ENCODE measurements at regions not wholly inside any gene's neighbourhood (a gene's known extent, or its start where the extent isn't known, plus 50 kb on each side); places are given as distances from the start of the nearest gene placed in this dataset.

DNA sequence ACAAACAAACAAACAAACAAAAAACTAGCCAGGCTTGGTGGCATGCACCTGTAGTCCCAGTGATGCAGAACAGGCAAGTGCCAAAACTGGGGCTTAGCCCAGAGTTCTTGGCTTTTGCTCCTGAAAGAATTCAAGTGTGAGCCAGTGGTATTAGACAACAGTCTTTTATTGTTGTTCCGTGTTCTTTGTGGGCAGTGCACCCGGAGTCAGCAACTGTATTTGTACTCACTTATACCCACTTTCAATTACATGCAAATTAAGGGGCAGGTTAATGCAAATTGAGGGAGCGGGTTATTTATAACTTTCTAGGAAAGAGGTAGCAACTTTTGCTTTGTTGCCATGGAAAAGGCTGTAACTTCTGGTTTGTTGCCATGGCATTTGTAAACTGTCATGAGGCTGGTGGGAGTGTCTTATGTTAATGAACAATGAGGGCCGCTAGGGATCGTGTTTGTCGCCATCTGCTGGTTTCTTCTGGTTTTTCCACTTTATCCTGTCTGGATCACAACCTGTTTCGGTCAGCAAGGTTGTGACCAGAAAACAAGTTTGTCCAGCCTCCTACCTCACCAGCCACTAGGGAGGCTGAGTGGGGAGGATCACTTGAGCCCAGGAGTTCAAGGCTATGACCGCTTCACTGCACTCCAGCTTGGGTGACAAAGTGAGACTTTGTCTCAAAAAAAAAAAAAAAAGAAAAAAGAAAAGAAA is 88.8 kb upstream of the ESX1 start (continued):
- TF ChIP-seq, protein P1, sequence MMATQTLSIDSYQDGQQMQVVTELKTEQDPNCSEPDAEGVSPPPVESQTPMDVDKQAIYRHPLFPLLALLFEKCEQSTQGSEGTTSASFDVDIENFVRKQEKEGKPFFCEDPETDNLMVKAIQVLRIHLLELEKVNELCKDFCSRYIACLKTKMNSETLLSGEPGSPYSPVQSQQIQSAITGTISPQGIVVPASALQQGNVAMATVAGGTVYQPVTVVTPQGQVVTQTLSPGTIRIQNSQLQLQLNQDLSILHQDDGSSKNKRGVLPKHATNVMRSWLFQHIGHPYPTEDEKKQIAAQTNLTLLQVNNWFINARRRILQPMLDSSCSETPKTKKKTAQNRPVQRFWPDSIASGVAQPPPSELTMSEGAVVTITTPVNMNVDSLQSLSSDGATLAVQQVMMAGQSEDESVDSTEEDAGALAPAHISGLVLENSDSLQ (IDR thresholded peaks at IDR 0.05), result peak; percentile 89
- TF ChIP-seq L3MBTL2 (IDR thresholded peaks at IDR 0.05) (no peak), ZNF384 (IDR thresholded peaks at IDR 0.05; ENCODE audit: low read depth, low read length) (no peak), MTA2 (IDR thresholded peaks at IDR 0.05; ENCODE audit: low read depth) (no peak), HNRNPL (IDR thresholded peaks at IDR 0.05; ENCODE audit: low read depth, low read length) (no peak), MEF2D (tag; conservative IDR thresholded peaks at IDR 0.05; ENCODE audit: low read depth) (0 out of 2 replicates have a peak, but pooled peaks have one; percentile 25), RFX1 (IDR thresholded peaks at IDR 0.05) (peak; percentile 94), ZNF24 (IDR thresholded peaks at IDR 0.05) (no peak), RAD21 (CRISPR knock-in tag; conservative IDR thresholded peaks at IDR 0.05 in 1 of 2, IDR thresholded peaks at IDR 0.05 in 1 of 2) (peak; percentile 17 to 41; a peak in 1 of 4 replicates), MEIS2 (IDR thresholded peaks at IDR 0.05; ENCODE audit: partially characterized antibody) (peak; percentile 47), RFX7 (CRISPR knock-in tag; IDR thresholded peaks at IDR 0.05) (no peak), FOXK2 (conservative IDR thresholded peaks at IDR 0.05 in 1 of 2, IDR thresholded peaks at IDR 0.05 in 1 of 2; ENCODE audit: low read depth in 2 of 2) (no peak), MED1 (CRISPR knock-in tag; IDR thresholded peaks at IDR 0.05; ENCODE audit: borderline replicate concordance) (no peak), MXI1 (IDR thresholded peaks at IDR 0.05; ENCODE audit: low read depth, low read length) (peak; percentile 91), SUPT5H (IDR thresholded peaks at IDR 0.05) (no peak), MYNN (IDR thresholded peaks at IDR 0.05) (peak; percentile 81), MYNN (CRISPR knock-in tag; IDR thresholded peaks at IDR 0.05) (no peak), ZNF764 (CRISPR knock-in tag; IDR thresholded peaks at IDR 0.05; ENCODE audit: low read depth) (no peak), RBM14 (IDR thresholded peaks at IDR 0.05; ENCODE audit: borderline replicate concordance, insufficient read depth, low read depth, low read length) (no peak)
- TF ChIP-seq, protein P2, sequence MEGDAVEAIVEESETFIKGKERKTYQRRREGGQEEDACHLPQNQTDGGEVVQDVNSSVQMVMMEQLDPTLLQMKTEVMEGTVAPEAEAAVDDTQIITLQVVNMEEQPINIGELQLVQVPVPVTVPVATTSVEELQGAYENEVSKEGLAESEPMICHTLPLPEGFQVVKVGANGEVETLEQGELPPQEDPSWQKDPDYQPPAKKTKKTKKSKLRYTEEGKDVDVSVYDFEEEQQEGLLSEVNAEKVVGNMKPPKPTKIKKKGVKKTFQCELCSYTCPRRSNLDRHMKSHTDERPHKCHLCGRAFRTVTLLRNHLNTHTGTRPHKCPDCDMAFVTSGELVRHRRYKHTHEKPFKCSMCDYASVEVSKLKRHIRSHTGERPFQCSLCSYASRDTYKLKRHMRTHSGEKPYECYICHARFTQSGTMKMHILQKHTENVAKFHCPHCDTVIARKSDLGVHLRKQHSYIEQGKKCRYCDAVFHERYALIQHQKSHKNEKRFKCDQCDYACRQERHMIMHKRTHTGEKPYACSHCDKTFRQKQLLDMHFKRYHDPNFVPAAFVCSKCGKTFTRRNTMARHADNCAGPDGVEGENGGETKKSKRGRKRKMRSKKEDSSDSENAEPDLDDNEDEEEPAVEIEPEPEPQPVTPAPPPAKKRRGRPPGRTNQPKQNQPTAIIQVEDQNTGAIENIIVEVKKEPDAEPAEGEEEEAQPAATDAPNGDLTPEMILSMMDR (IDR thresholded peaks at IDR 0.05 in 2 of 3, conservative IDR thresholded peaks at IDR 0.05 in 1 of 3; ENCODE audit: insufficient read depth in 2 of 3, low read depth in 1 of 3, low read length in 3 of 3), result peak; percentile 54 to 69 (median 60)

Measured in K562 (cell line).